MCF 10A (cell line): ENCODE measurements at regions not wholly inside any gene's neighbourhood (a gene's known extent, or its start where the extent isn't known, plus 50 kb on each side); places are given as distances from the start of the nearest gene placed in this dataset.

ENCODE experiments used
- BruUV-seq: library from RNA; stranded (reverse); fragments of 400-500 nt; replicated peaks from 2 replicates; lab custom pipeline; 2021; lab: Mats Ljungman, UMichigan
- CTCF ChIA-PET: fragments of 300-600 bp; sonication (Branson Sonifier 250); formaldehyde crosslinking; extraction: SDS; loops from one replicate; lab custom pipeline; 2021; ENCODE audit warnings: antibody characterized with exemption, inconsistent platforms; lab: Yijun Ruan, JAX
- POLR2A ChIA-PET: fragments of 300-600, 350-650 bp; sonication (Branson Sonifier 250); formaldehyde crosslinking; extraction: SDS; loops from one replicate; lab custom pipeline; 2020; ENCODE audit warnings: antibody characterized with exemption, inconsistent platforms; lab: Yijun Ruan, JAX
- DNase-seq: peaks from one replicate; pipeline ENCODE4 v3.0.0-alpha.2; 2018; ENCODE audit not compliant: unreplicated experiment
- H3K27ac Mint-ChIP-seq: one replicate; pipeline ENCODE4 v1.8.0; 2022; ENCODE audit warnings: mild to moderate bottlenecking, low read depth, mixed read lengths; ENCODE audit not compliant: unreplicated experiment
- H3K27me3 Mint-ChIP-seq: one replicate; pipeline ENCODE4 v1.8.0; 2022; ENCODE audit warnings: mixed read lengths; ENCODE audit not compliant: insufficient read depth, unreplicated experiment
- H3K36me3 Mint-ChIP-seq: one replicate; pipeline ENCODE4 v1.8.0; 2022; ENCODE audit warnings: mild to moderate bottlenecking, moderate library complexity, mixed read lengths; ENCODE audit not compliant: insufficient read depth, unreplicated experiment
- H3K4me1 Mint-ChIP-seq: one replicate; pipeline ENCODE4 v1.8.0; 2022; ENCODE audit warnings: mixed read lengths; ENCODE audit not compliant: insufficient read depth, unreplicated experiment
- H3K4me3 Mint-ChIP-seq: one replicate; pipeline ENCODE4 v1.8.0; 2022; ENCODE audit warnings: mild to moderate bottlenecking, moderate library complexity, mixed read lengths; ENCODE audit not compliant: unreplicated experiment
- H3K9me3 Mint-ChIP-seq: one replicate; pipeline ENCODE4 v1.8.0; 2022; ENCODE audit warnings: mixed read lengths; ENCODE audit not compliant: unreplicated experiment
- CTCF ChIP-seq: fragments of 200-600 bp; IDR thresholded peaks from one replicate; pipeline ENCODE4 v1.8.0; 2022; ENCODE audit warnings: antibody characterized with exemption, mild to moderate bottlenecking; ENCODE audit not compliant: unreplicated experiment
- intact Hi-C: fragments of 100-400 bp; cut with micrococcal nuclease; formaldehyde crosslinking; loops from 2 replicates; pipeline ENCODE4 v1.14.1; 2022

GRCh38 chr18:24914685-24915084 is 437.3 kb downstream of the ZNF521 start:
- no TSS peak for BruUV-seq
- no peak for DNase-seq
- Mint-ChIP-seq H3K4me3 (no peak overlapping the region), H3K27ac (no peak overlapping the region), H3K27me3 (no peaks in the 10 kb centered on the region), H3K9me3 (peaks cover 16% of the 10 kb centered on the region), H3K36me3 (no peaks in the 10 kb centered on the region), H3K4me1 (no peaks in the 10 kb centered on the region)
- no peak for TF ChIP-seq CTCF
- CTCF ChIA-PET: interaction anchor here (0.6 kb wide), 1 partner anchor 167 kb away, joined by 3 read pairs; no protein-coding TSS in a partner anchor
- intact Hi-C loops: no loop called here
- POLR2A ChIA-PET: no interaction called here

GRCh38 chr18:24915547-24915946 is 436.4 kb downstream of the ZNF521 start:
- H3K27me3 Mint-ChIP-seq: no peaks in the 10 kb centered on the region
- no TSS peak for BruUV-seq
- ChIA-PET POLR2A (no interaction called here), CTCF (interaction anchor here (0.6 kb wide), 1 partner anchor 426 kb away, joined by 3 read pairs; no protein-coding TSS in a partner anchor)
- peak; percentile 28 for DNase-seq
- no peaks in the 10 kb centered on the region for H3K36me3 Mint-ChIP-seq
- TF ChIP-seq CTCF: no peak
- H3K4me1 Mint-ChIP-seq: no peaks in the 10 kb centered on the region
- no peak overlapping the region for H3K4me3 Mint-ChIP-seq
- intact Hi-C loops: no loop called here
- peaks cover 10% of the 10 kb centered on the region for H3K9me3 Mint-ChIP-seq
- H3K27ac Mint-ChIP-seq: no peak overlapping the region

- Mint-ChIP-seq H3K27ac (no peak overlapping the region), H3K4me1 (no peaks in the 10 kb centered on the region), H3K9me3 (peaks cover 23% of the 10 kb centered on the region), H3K36me3 (no peaks in the 10 kb centered on the region), H3K27me3 (no peaks in the 10 kb centered on the region), H3K4me3 (no peak overlapping the region)
- POLR2A ChIA-PET: no interaction called here
- no peak for DNase-seq
- no peak for TF ChIP-seq CTCF
- CTCF ChIA-PET: no interaction called here
- BruUV-seq: no TSS peak
- intact Hi-C loops: no loop called here
These were observed 434.2 kb downstream of the ZNF521 start for GRCh38 chr18:24917767-24918166.

GRCh38 chr18:24918257-24918656 is 433.7 kb downstream of the ZNF521 start:
- H3K4me1 Mint-ChIP-seq: no peaks in the 10 kb centered on the region
- CTCF ChIA-PET: no interaction called here
- H3K4me3 Mint-ChIP-seq: no peak overlapping the region
- BruUV-seq: no TSS peak
- peaks cover 25% of the 10 kb centered on the region for H3K9me3 Mint-ChIP-seq
- POLR2A ChIA-PET: no interaction called here
- no peak overlapping the region for H3K27ac Mint-ChIP-seq
- no peaks in the 10 kb centered on the region for H3K27me3 Mint-ChIP-seq
- no peak for TF ChIP-seq CTCF
- DNase-seq: no peak
- intact Hi-C loops: no loop called here
- no peaks in the 10 kb centered on the region for H3K36me3 Mint-ChIP-seq
